Neutrophil (primary cell): ENCODE measurements at regions not wholly inside any gene's neighbourhood (a gene's known extent, or its start where the extent isn't known, plus 50 kb on each side); places are given as distances from the start of the nearest gene placed in this dataset.

Experiments
- H3K27ac ChIP-seq: fragments of 200-600 bp; sonication (generic); 2 replicates; pipeline ENCODE4 v1.5.1; 2016; ENCODE audit warnings: mild to moderate bottlenecking, moderate library complexity
- H3K27me3 ChIP-seq: fragments of 200-600 bp; sonication (generic); 2 replicates; pipeline ENCODE4 v1.6.0; 2016; ENCODE audit warnings: mild to moderate bottlenecking
- H3K36me3 ChIP-seq: fragments of 200-600 bp; sonication (generic); 2 replicates; pipeline ENCODE4 v1.5.1; 2017
- H3K4me1 ChIP-seq, 2 experiments: fragments of 200-600 bp in 1 of 2; sonication (generic) in 1 of 2; 1 replicate in 1 of 2; 2 replicates in 1 of 2; pipeline versions ENCODE4 v1.5.1 to v1.6.1; 2013 to 2016; ENCODE audit warnings: low read depth in 1 of 2, low read length in 1 of 2, mild to moderate bottlenecking in 1 of 2, moderate library complexity in 1 of 2; ENCODE audit not compliant: control insufficient read depth in 1 of 2, insufficient read depth in 1 of 2
- H3K4me3 ChIP-seq, 2 experiments: fragments of 200-600 bp in 1 of 2; sonication (generic) in 1 of 2; 1 replicate in 1 of 2; 2 replicates in 1 of 2; pipeline ENCODE4 v1.5.1; 2013 to 2016; ENCODE audit warnings: low read depth in 1 of 2, low read length in 1 of 2, mild to moderate bottlenecking in 1 of 2, moderate library complexity in 1 of 2
- H3K9me3 ChIP-seq: fragments of 200-600 bp; sonication (generic); 2 replicates; pipeline ENCODE4 v1.5.1; 2016
- TF ChIP-seq, protein P1 (sequence below): fragments of 200-600 bp; sonication (generic); IDR thresholded peaks from 2 replicates; pipeline ENCODE4 v1.5.1; 2016; ENCODE audit warnings: antibody characterized with exemption

DNA sequence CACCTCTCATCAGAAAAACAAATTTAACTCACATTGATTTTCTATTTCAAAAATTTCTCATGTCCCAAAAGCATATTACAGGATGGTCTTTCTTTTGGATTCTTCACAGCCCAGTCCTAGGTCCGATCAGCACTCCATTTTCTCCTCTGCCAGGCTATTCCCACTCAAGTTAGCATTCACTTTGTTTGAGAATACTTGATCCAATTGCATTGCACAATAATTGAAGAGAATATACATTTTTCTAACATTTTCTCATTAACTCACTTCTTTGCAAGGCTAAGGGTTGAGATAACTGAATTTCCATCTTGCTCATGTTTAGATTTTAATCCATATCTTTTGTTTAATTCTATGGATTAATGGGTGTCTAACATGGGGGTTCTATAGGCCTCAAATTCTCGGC lies 716.1 kb downstream of the QKI start:
- Histone ChIP-seq H3K27ac (no peak overlapping the region), H3K4me1 (no peaks in the 10 kb centered on the region), H3K27me3 (no peaks in the 10 kb centered on the region), H3K9me3 (no peaks in the 10 kb centered on the region), H3K4me3 (no peak overlapping the region), H3K36me3 (no peaks in the 10 kb centered on the region)
- TF ChIP-seq, protein P1, sequence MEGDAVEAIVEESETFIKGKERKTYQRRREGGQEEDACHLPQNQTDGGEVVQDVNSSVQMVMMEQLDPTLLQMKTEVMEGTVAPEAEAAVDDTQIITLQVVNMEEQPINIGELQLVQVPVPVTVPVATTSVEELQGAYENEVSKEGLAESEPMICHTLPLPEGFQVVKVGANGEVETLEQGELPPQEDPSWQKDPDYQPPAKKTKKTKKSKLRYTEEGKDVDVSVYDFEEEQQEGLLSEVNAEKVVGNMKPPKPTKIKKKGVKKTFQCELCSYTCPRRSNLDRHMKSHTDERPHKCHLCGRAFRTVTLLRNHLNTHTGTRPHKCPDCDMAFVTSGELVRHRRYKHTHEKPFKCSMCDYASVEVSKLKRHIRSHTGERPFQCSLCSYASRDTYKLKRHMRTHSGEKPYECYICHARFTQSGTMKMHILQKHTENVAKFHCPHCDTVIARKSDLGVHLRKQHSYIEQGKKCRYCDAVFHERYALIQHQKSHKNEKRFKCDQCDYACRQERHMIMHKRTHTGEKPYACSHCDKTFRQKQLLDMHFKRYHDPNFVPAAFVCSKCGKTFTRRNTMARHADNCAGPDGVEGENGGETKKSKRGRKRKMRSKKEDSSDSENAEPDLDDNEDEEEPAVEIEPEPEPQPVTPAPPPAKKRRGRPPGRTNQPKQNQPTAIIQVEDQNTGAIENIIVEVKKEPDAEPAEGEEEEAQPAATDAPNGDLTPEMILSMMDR: no peak

DNA sequence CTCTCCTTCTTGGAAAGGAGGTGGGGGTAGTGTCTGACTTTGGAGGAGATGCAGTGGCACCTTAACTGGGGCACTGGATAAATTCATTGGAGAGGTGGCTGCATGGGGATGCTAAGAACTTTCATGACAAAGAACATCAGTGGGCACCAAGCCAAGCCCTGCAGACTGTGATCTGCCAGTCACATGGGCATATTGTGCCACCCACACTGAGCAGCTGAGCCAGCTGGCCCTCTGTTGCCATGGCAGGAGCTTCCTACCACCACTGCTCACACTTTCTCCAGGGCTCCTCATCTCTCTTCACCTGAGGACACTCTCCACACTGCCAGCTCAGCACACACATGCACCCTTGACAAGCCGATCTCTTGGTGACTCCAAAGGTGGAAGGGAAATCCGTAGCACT lies 715.6 kb downstream of the QKI start:
- TF ChIP-seq, protein P1: no peak
- Histone ChIP-seq H3K4me1 (no peaks in the 10 kb centered on the region), H3K36me3 (no peaks in the 10 kb centered on the region), H3K4me3 (no peak overlapping the region), H3K27me3 (no peaks in the 10 kb centered on the region), H3K27ac (no peak overlapping the region), H3K9me3 (no peaks in the 10 kb centered on the region)

DNA sequence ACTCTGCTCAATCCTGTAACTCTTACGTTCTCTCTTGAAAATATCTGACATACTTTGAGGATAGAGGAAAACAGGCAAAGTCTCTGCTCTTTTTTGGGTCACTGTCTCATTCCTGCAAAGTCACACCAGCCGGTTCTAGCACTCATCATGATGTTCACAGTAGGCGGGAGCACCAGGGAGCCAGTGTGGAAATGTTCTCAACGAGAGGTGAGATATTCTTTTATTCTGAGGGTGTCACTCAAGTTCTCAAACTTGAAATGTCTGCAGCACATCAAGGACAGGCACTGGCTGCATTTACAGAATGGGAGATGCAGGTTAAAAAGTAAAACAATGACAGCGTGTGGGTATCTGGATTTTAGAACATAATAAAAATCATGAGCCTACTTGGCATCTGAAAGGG lies 714.7 kb downstream of the QKI start:
- H3K27me3 ChIP-seq: no peaks in the 10 kb centered on the region
- H3K27ac ChIP-seq: no peak overlapping the region
- no peak overlapping the region for H3K4me3 ChIP-seq
- TF ChIP-seq, protein P1: no peak
- H3K9me3 ChIP-seq: no peaks in the 10 kb centered on the region
- no peaks in the 10 kb centered on the region for H3K36me3 ChIP-seq
- no peaks in the 10 kb centered on the region for H3K4me1 ChIP-seq

DNA sequence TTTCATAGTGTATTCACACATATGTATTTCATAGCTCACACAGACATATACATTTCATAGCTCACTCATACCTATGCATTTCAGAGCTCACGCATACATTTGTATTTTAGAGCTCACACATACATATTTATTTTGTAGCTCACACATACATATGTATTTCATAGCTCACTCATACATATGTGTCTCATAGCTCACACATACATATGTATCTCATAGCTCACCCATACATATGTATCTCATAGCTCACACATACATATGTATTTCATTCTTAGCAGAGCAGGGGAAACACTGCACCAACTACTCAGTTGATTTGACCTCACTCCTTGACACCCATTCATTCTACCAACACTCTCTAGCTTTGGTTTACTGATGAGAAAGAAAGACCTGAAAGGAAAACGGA lies 713.6 kb downstream of the QKI start:
- Histone ChIP-seq H3K4me3 (no peak overlapping the region), H3K9me3 (no peaks in the 10 kb centered on the region), H3K27ac (no peak overlapping the region), H3K36me3 (no peaks in the 10 kb centered on the region), H3K27me3 (no peaks in the 10 kb centered on the region), H3K4me1 (no peaks in the 10 kb centered on the region)
- TF ChIP-seq, protein P1: no peak

DNA sequence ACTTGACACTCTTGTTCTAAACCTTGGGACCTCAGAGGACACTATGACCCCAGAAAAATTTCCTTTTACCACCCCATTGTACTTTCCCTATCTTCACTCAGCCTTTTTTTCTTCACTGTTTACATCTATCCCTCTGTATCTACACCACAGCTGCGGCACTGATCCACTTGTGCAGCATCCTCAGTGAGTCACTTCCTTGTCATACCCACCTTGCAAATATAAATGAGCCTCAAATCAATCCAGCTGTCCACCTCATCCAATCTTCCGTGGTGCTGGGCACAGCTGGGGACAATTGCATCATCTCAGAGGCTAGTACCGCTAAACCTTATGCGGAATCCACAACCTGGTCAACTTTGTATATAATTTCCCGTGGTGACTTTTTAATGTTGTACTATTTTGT lies 710.5 kb downstream of the QKI start:
- H3K36me3 ChIP-seq: no peaks in the 10 kb centered on the region
- no peaks in the 10 kb centered on the region for H3K9me3 ChIP-seq
- no peak overlapping the region for H3K4me3 ChIP-seq
- no peak overlapping the region for H3K27ac ChIP-seq
- no peaks in the 10 kb centered on the region for H3K4me1 ChIP-seq
- no peaks in the 10 kb centered on the region for H3K27me3 ChIP-seq
- TF ChIP-seq, protein P1: no peak

DNA sequence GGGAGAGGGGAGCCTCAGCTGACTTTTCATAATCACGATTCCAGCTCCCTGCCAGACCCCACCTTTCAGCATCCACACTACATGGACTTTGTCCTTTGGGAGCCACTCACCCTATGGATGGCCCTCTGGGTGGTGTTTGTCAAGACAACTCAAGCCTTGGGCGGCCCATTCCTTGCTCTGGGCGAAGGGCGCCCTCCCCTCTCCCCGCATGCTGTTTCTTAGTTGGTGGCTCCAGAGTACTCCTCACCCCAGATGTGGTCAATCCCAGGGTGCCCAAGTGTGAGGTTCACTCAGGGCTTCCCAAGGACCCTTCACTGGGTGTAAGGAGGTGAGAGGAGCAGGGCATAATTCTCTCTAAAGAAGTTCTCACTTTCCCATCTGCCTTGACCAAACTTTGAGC lies 710.0 kb downstream of the QKI start:
- no peaks in the 10 kb centered on the region for H3K27me3 ChIP-seq
- H3K4me1 ChIP-seq: no peaks in the 10 kb centered on the region
- H3K4me3 ChIP-seq: no peak overlapping the region
- no peak overlapping the region for H3K27ac ChIP-seq
- H3K9me3 ChIP-seq: no peaks in the 10 kb centered on the region
- no peaks in the 10 kb centered on the region for H3K36me3 ChIP-seq
- TF ChIP-seq, protein P1: no peak
